ENCODE measurements at regions not wholly inside any gene's neighbourhood (a gene's known extent, or its start where the extent isn't known, plus 50 kb on each side); places are given as distances from the start of the nearest gene placed in this dataset.
"Not testable (repeated sequence)": the region's sequence is repeated elsewhere in the genome, so short reads cannot be mapped to it uniquely, and the experiment has no call there.

- Histone ChIP-seq H3K4me3 (ENCODE audit: control insufficient read depth in 1 of 2, extremely low read depth in 1 of 2, low read length in 1 of 2) (no peak overlapping the region), H3K27ac (ENCODE audit: low read length) (no peak overlapping the region), H3K9me3 (no peaks in the 10 kb centered on the region), H3K4me1 (ENCODE audit: control insufficient read depth in 1 of 2, extremely low read depth in 1 of 2, insufficient read depth in 2 of 2, low read length in 2 of 2) (no peaks in the 10 kb centered on the region), H3K27me3 (replicated peaks in 1 of 2; ENCODE audit: control insufficient read depth in 2 of 2, extremely low read depth in 1 of 2, insufficient read depth in 2 of 2, low read length in 1 of 2) (no peaks in the 10 kb centered on the region), H3K36me3 (ENCODE audit: control insufficient read depth in 2 of 2, extremely low read depth in 1 of 2, insufficient read depth in 1 of 2, low read length in 1 of 2) (no peaks in the 10 kb centered on the region)
- ATAC-seq (replicated peaks in 1 of 4), result no peak
- ChIA-PET CTCF (no interaction called here), POLR2A (no interaction called here)
- no peak overlapping the region for H3K4me3 Mint-ChIP-seq
- DNase-seq, result no peak
- peaks cover 3 to 8% (median 5%) of the 10 kb centered on the region in 3 donors for H3K9me3 Mint-ChIP-seq
- no peaks in the 10 kb centered on the region for H3K4me1 Mint-ChIP-seq
- H3K27me3 Mint-ChIP-seq, result peaks cover 0 to 4% of the 10 kb centered on the region in 2 donors
- H3K36me3 Mint-ChIP-seq, result no peaks in the 10 kb centered on the region
- no peak overlapping the region for H3K27ac Mint-ChIP-seq
- no CpG with 5 or more reads among the region's 1 CpG for WGBS (ENCODE audit: insufficient coverage)
These were observed 202.4 kb upstream of the ZSWIM2 start for GRCh38 chr2:187051350-187051749.

- DNase-seq, result no peak
- no peaks in the 10 kb centered on the region for H3K4me1 ChIP-seq (ENCODE audit: control insufficient read depth in 1 of 2, extremely low read depth in 1 of 2, insufficient read depth in 2 of 2, low read length in 2 of 2)
- no peaks in the 10 kb centered on the region for H3K36me3 Mint-ChIP-seq
- H3K4me3 ChIP-seq (ENCODE audit: control insufficient read depth in 1 of 2, extremely low read depth in 1 of 2, low read length in 1 of 2), result no peak overlapping the region
- H3K9me3 Mint-ChIP-seq, result peaks cover 3 to 8% (median 5%) of the 10 kb centered on the region in 3 donors
- ATAC-seq (replicated peaks in 1 of 4), result no peak
- H3K27me3 Mint-ChIP-seq, result peaks cover 0 to 4% of the 10 kb centered on the region in 2 donors
- no peaks in the 10 kb centered on the region for H3K9me3 ChIP-seq
- no peaks in the 10 kb centered on the region for H3K27me3 ChIP-seq (replicated peaks in 1 of 2; ENCODE audit: control insufficient read depth in 2 of 2, extremely low read depth in 1 of 2, insufficient read depth in 2 of 2, low read length in 1 of 2)
- no peak overlapping the region for H3K4me3 Mint-ChIP-seq
- H3K27ac ChIP-seq (ENCODE audit: low read length), result no peak overlapping the region
- 29% methylated on average over 1 of the region's 4 CpGs for WGBS (ENCODE audit: insufficient coverage)
- H3K27ac Mint-ChIP-seq, result no peak overlapping the region
- CTCF ChIA-PET, result no interaction called here
- H3K36me3 ChIP-seq (ENCODE audit: control insufficient read depth in 2 of 2, extremely low read depth in 1 of 2, insufficient read depth in 1 of 2, low read length in 1 of 2), result no peaks in the 10 kb centered on the region
- POLR2A ChIA-PET, result no interaction called here
- no peaks in the 10 kb centered on the region for H3K4me1 Mint-ChIP-seq
These were observed 201.5 kb upstream of the ZSWIM2 start for GRCh38 chr2:187050409-187050998.

GRCh38 chr2:187037310-187037709 is 188.3 kb upstream of the ZSWIM2 start:
- ATAC-seq (replicated peaks in 1 of 4), result no peak
- H3K4me3 Mint-ChIP-seq, result no peak overlapping the region

GRCh38 chr2:187034434-187034833 is 185.5 kb upstream of the ZSWIM2 start:
- Mint-ChIP-seq H3K9me3 (peaks cover 0 to 5% (median 3%) of the 10 kb centered on the region in 3 donors), H3K36me3 (no peaks in the 10 kb centered on the region), H3K4me1 (no peaks in the 10 kb centered on the region), H3K4me3 (no peak overlapping the region), H3K27ac (no peak overlapping the region), H3K27me3 (no peaks in the 10 kb centered on the region)
- ATAC-seq (replicated peaks in 1 of 4) (no peak), DNase-seq (no peak)
- no peaks in the 10 kb centered on the region for H3K36me3 ChIP-seq (ENCODE audit: control insufficient read depth in 2 of 2, extremely low read depth in 1 of 2, insufficient read depth in 1 of 2, low read length in 1 of 2)
- no peaks in the 10 kb centered on the region for H3K27me3 ChIP-seq (replicated peaks in 1 of 2; ENCODE audit: control insufficient read depth in 2 of 2, extremely low read depth in 1 of 2, insufficient read depth in 2 of 2, low read length in 1 of 2)
- no peaks in the 10 kb centered on the region for H3K9me3 ChIP-seq
- no peaks in the 10 kb centered on the region for H3K4me1 ChIP-seq (ENCODE audit: control insufficient read depth in 1 of 2, extremely low read depth in 1 of 2, insufficient read depth in 2 of 2, low read length in 2 of 2)
- ChIA-PET POLR2A (no interaction called here), CTCF (interaction anchor here in 1 of 2 donors (0.7 kb wide), 1 partner anchor 18 kb away, joined by 3 read pairs; no protein-coding TSS in a partner anchor)
- H3K27ac ChIP-seq (ENCODE audit: low read length), result no peak overlapping the region
- no peak overlapping the region for H3K4me3 ChIP-seq (ENCODE audit: control insufficient read depth in 1 of 2, extremely low read depth in 1 of 2, low read length in 1 of 2)

More at GRCh38 chr2:187037310-187037709, 188.3 kb upstream of the ZSWIM2 start:
- ChIA-PET CTCF (no interaction called here), POLR2A (no interaction called here)
- peaks cover 0 to 3% (median 0%) of the 10 kb centered on the region in 3 donors for H3K9me3 Mint-ChIP-seq
- no peaks in the 10 kb centered on the region for H3K27me3 Mint-ChIP-seq
- H3K4me1 Mint-ChIP-seq, result no peaks in the 10 kb centered on the region
- no peaks in the 10 kb centered on the region for H3K36me3 ChIP-seq (ENCODE audit: control insufficient read depth in 2 of 2, extremely low read depth in 1 of 2, insufficient read depth in 1 of 2, low read length in 1 of 2)
- H3K27ac ChIP-seq (ENCODE audit: low read length), result no peak overlapping the region
- H3K27me3 ChIP-seq (replicated peaks in 1 of 2; ENCODE audit: control insufficient read depth in 2 of 2, extremely low read depth in 1 of 2, insufficient read depth in 2 of 2, low read length in 1 of 2), result no peaks in the 10 kb centered on the region
- no peak overlapping the region for H3K4me3 ChIP-seq (ENCODE audit: control insufficient read depth in 1 of 2, extremely low read depth in 1 of 2, low read length in 1 of 2)
- no peaks in the 10 kb centered on the region for H3K4me1 ChIP-seq (ENCODE audit: control insufficient read depth in 1 of 2, extremely low read depth in 1 of 2, insufficient read depth in 2 of 2, low read length in 2 of 2)
- no peak for DNase-seq
- H3K27ac Mint-ChIP-seq, result no peak overlapping the region
- H3K9me3 ChIP-seq, result no peaks in the 10 kb centered on the region
- H3K36me3 Mint-ChIP-seq, result no peaks in the 10 kb centered on the region

- no peak for ATAC-seq (replicated peaks in 1 of 4)
- no peak overlapping the region for H3K27ac ChIP-seq (ENCODE audit: low read length)
- H3K9me3 ChIP-seq, result no peaks in the 10 kb centered on the region
- no peak for DNase-seq
- CTCF ChIA-PET, result no interaction called here
- H3K4me1 ChIP-seq (ENCODE audit: control insufficient read depth in 1 of 2, extremely low read depth in 1 of 2, insufficient read depth in 2 of 2, low read length in 2 of 2), result no peaks in the 10 kb centered on the region
- no CpG with 5 or more reads among the region's 4 CpGs for WGBS (ENCODE audit: insufficient coverage)
- H3K27me3 ChIP-seq (replicated peaks in 1 of 2; ENCODE audit: control insufficient read depth in 2 of 2, extremely low read depth in 1 of 2, insufficient read depth in 2 of 2, low read length in 1 of 2), result no peaks in the 10 kb centered on the region
- H3K27ac Mint-ChIP-seq, result no peak overlapping the region
- H3K4me3 Mint-ChIP-seq, result no peak overlapping the region
- POLR2A ChIA-PET, result no interaction called here
- peaks cover 8 to 23% (median 16%) of the 10 kb centered on the region in 3 donors for H3K9me3 Mint-ChIP-seq
- no peaks in the 10 kb centered on the region for H3K36me3 Mint-ChIP-seq
- no peak overlapping the region for H3K4me3 ChIP-seq (ENCODE audit: control insufficient read depth in 1 of 2, extremely low read depth in 1 of 2, low read length in 1 of 2)
- no peaks in the 10 kb centered on the region for H3K36me3 ChIP-seq (ENCODE audit: control insufficient read depth in 2 of 2, extremely low read depth in 1 of 2, insufficient read depth in 1 of 2, low read length in 1 of 2)
- H3K27me3 Mint-ChIP-seq, result no peaks in the 10 kb centered on the region
- H3K4me1 Mint-ChIP-seq, result no peaks in the 10 kb centered on the region
These were observed 175.8 kb upstream of the ZSWIM2 start for GRCh38 chr2:187024739-187025138.

GRCh38 chr2:187023996-187024395 is 175.0 kb upstream of the ZSWIM2 start:
- H3K27me3 Mint-ChIP-seq; H3K36me3 ChIP-seq (ENCODE audit: control insufficient read depth in 2 of 2, extremely low read depth in 1 of 2, insufficient read depth in 1 of 2, low read length in 1 of 2); H3K27ac ChIP-seq (ENCODE audit: low read length); H3K4me3 Mint-ChIP-seq; H3K4me3 ChIP-seq (ENCODE audit: control insufficient read depth in 1 of 2, extremely low read depth in 1 of 2, low read length in 1 of 2); ATAC-seq (replicated peaks in 1 of 4); H3K36me3 Mint-ChIP-seq; H3K4me1 Mint-ChIP-seq; DNase-seq; POLR2A ChIA-PET; H3K27me3 ChIP-seq (replicated peaks in 1 of 2; ENCODE audit: control insufficient read depth in 2 of 2, extremely low read depth in 1 of 2, insufficient read depth in 2 of 2, low read length in 1 of 2); H3K9me3 ChIP-seq; CTCF ChIA-PET; H3K4me1 ChIP-seq (ENCODE audit: control insufficient read depth in 1 of 2, extremely low read depth in 1 of 2, insufficient read depth in 2 of 2, low read length in 2 of 2); H3K27ac Mint-ChIP-seq: not testable (repeated sequence)
- 88% methylated on average over 2 of the region's 4 CpGs for WGBS (ENCODE audit: insufficient coverage)
- peaks cover 8 to 23% (median 13%) of the 10 kb centered on the region in 3 donors for H3K9me3 Mint-ChIP-seq

GRCh38 chr2:187017438-187017837 is 168.5 kb upstream of the ZSWIM2 start:
- H3K4me3 ChIP-seq (ENCODE audit: control insufficient read depth in 1 of 2, extremely low read depth in 1 of 2, low read length in 1 of 2), result no peak overlapping the region
- H3K27me3 ChIP-seq (replicated peaks in 1 of 2; ENCODE audit: control insufficient read depth in 2 of 2, extremely low read depth in 1 of 2, insufficient read depth in 2 of 2, low read length in 1 of 2), result no peaks in the 10 kb centered on the region
- Mint-ChIP-seq H3K4me3 (no peak overlapping the region), H3K27ac (no peak overlapping the region), H3K9me3 (peaks cover 0 to 4% (median 2%) of the 10 kb centered on the region in 3 donors), H3K27me3 (no peaks in the 10 kb centered on the region), H3K36me3 (no peaks in the 10 kb centered on the region), H3K4me1 (no peaks in the 10 kb centered on the region)
- 100% methylated on average over 1 of the region's 5 CpGs for WGBS (ENCODE audit: insufficient coverage)
- no peaks in the 10 kb centered on the region for H3K4me1 ChIP-seq (ENCODE audit: control insufficient read depth in 1 of 2, extremely low read depth in 1 of 2, insufficient read depth in 2 of 2, low read length in 2 of 2)
- no peaks in the 10 kb centered on the region for H3K9me3 ChIP-seq
- DNase-seq, result no peak
- no peak overlapping the region for H3K27ac ChIP-seq (ENCODE audit: low read length)
- no peak for ATAC-seq (replicated peaks in 1 of 4)
- CTCF ChIA-PET, result no interaction called here
- H3K36me3 ChIP-seq (ENCODE audit: control insufficient read depth in 2 of 2, extremely low read depth in 1 of 2, insufficient read depth in 1 of 2, low read length in 1 of 2), result no peaks in the 10 kb centered on the region
- POLR2A ChIA-PET, result no interaction called here
